IPS-NIHi7 (cell line): ENCODE measurements at regions not wholly inside any gene's neighbourhood (a gene's known extent, or its start where the extent isn't known, plus 50 kb on each side); places are given as distances from the start of the nearest gene placed in this dataset.
A peak's percentile ranks its signal among the peaks of the same experiment; 100 is the strongest.
"Not testable (repeated sequence)": the region's sequence is repeated elsewhere in the genome, so short reads cannot be mapped to it uniquely, and the experiment has no call there.

Source experiments
- DNase-seq: peaks from one replicate; pipeline ENCODE4 v3.0.0; 2012; ENCODE audit warnings: mixed read lengths; ENCODE audit errors: extremely low spot score

GRCh38 chr5:20832204-20833080, 844.4 kb upstream of the CDH18 start:
- DNase-seq: peak; percentile 9

DNA sequence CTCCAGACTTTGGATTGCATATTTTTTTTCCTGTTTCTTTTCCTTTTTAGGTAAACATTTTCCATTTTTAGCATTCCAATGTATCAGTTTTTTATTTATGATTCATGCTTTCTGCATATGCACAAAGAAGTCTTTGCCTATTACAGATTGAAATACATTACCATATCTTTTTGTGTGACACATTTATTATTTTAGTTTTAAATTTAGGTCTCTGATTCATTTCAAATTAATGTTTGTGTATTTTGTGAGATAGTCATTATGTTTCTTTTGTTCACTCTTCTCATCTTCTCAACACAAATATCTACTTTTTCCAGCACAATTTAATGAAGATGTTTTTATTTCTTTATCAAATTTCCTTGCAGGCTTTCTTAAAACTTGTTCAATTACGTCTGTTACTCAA, 838.0 kb upstream of the CDH18 start:
- DNase-seq: not testable (repeated sequence)

DNA sequence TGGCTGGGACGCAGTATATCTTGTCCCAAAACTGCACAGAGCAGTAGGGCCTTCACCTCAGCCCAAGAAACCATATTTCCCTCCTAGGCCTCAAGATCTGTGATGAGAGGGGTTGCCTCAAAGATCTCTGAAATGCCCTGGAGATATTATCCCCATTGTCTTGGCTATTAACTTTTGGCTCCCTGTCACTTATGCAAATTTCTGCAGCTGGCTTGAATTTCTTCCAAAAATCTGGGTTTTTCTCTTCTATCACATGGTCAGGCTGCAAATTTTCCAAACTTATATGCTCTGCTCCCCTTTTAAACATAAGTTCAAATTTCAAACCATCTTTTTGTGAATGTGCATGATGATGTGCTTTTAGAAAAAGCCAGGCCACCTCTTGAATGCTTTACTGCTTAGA, 809.2 kb upstream of the CDH18 start:
- DNase-seq: not testable (repeated sequence)

DNA sequence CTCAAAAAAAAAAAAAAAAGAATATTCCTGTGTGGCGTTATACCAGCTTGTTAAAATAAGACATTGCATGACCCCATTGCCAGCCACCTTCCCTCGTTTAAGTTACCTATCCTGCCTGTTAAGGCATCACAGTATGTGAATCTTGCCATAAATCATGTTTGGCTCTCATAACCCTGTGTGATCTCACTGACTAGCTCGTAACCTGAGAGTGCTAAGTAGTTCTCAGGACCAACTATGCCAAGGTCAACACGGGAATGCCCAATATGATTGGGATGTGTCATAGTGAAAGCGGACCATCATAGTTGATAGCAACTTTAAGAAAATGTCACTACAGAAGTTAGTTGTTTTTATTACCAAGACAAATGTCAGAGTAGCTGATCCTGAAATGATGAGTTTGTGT, 796.8 kb upstream of the CDH18 start:
- DNase-seq: not testable (repeated sequence)

- not testable (repeated sequence) for DNase-seq
Measured at GRCh38 chr5:20783484-20783883, 795.5 kb upstream of the CDH18 start.

DNA sequence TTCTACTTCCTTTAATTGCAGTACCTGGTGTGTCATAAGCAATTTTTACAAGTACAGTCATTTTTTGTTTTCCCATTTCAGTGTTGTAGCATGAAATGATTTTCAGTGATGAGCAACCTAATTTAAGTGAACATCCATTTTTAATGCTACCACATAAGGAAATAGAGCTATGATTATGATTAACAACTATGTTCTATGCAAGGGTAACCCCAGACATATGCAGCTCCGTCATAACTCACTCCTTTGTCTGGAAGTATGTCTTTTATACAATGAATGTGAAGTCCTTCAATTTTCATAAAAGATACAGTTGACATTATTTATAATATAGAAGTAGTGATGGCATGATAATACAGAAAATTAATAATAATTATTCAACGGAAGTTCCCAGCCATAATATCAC, 783.3 kb upstream of the CDH18 start:
- not testable (repeated sequence) for DNase-seq

GRCh38 chr5:20765074-20765473, 777.1 kb upstream of the CDH18 start:
- DNase-seq: not testable (repeated sequence)

DNA sequence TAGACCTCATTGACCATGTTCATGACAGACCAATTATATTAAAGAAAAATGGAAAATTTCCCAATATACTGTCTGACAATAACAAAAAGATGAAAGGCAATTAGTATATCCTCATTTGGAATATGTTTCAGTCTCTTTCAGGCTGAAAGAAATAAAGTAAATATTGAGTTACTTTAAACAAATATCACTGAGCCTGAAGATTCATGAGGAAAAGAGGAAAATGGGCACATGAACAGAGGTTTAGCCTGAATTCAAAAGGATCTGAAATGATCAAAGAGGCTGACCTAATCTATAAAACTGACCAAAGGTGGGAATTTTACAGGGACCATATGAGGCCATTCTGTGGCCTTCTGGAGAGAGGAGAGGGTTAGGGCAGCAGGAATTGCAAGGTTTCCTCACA, 771.5 kb upstream of the CDH18 start:
- DNase-seq: not testable (repeated sequence)

DNA sequence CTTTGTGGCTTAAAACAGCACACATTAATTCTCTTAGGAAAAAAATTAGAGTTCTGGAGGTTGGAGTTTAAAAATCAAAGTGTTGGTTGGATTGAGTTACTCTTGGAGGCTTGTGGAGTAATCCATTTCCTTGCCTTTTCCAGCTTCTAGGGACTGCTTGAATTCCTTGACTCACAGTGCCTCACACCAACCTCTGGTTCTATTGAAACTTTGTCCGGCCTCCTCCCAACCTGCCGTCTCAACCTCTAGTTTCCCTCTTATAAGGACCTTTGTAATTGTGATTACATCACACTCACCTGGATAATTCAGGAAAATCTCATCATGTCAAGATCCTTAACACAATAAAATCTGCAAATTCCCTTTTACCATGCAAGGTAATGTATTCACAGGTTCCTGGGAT, 764.2 kb upstream of the CDH18 start:
- not testable (repeated sequence) for DNase-seq

DNA sequence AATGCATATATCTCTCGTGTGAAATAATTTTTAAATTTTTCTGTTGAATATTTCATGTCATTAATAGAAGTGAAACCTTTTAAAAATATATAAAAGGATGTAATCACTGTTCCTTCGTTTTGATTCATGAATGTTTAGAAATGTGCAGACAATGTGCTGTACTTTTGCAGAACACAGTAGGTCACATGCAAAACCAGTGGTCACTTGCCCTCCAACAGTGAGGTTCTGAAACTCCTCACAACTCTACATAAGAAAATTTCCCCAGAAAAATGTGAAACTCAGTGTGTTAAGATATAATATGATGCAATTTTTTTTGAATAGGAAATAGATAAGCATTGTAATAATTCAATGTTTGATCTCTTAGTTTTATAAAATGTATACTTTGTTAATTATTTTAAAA, 747.7 kb upstream of the CDH18 start:
- DNase-seq: not testable (repeated sequence)

- DNase-seq: not testable (repeated sequence)
Measured at GRCh38 chr5:20732223-20732622, 744.2 kb upstream of the CDH18 start.

GRCh38 chr5:20721286-20721685, 733.3 kb upstream of the CDH18 start:
- DNase-seq: not testable (repeated sequence)

DNA sequence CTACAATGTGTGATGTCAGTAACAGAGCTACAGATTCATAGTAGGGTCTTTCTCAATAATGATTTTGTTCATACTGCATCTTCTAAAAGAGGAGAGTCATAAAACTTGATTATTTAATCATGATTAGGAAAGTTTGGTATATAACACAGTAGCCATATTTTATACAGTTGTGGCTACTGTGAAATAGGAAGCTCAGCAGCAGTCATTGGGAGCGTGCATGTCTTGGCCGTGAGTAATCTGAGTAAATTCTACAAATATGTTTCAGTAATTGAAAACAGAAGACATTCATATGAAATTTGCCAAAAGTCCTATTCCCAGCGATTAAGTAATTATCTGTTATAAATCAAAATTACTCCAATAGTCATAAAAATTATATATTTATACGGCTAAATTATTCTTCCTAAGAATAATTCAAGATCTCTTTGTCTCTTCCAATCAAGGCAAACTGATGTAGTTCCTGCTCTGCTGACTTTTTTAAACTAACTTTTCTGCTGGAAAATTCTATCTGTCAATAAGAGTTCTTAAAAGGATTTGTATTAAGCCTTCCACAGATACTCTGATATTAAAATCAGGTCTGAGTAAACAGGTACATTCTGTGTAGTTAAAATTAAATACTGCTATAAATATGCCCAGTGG, 723.6 kb upstream of the CDH18 start:
- DNase-seq: not testable (repeated sequence)

DNA sequence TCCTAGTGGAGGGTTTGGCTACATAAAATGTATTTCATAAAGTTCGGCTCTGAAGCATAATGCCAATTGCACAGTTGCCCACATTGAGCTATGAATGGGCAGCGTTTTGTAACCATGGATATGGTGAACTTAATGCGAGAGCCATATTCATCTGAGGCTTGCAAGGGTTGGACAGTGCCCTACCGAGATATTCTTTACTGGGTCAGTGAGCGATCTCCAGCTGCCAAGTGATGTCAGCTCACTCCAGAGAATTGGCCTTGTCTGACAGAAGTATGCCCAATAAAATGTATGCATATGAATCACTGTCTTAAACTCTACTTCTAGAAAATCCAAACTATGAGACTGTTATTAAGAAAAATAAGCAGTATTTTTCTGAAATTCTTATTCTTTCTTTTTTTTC, 719.6 kb upstream of the CDH18 start:
- not testable (repeated sequence) for DNase-seq

GRCh38 chr5:20694121-20694520, 706.1 kb upstream of the CDH18 start:
- DNase-seq: no peak

GRCh38 chr5:20692913-20693312, 704.9 kb upstream of the CDH18 start:
- DNase-seq: no peak

GRCh38 chr5:20683241-20683940, 695.4 kb upstream of the CDH18 start:
- DNase-seq: no peak

DNA sequence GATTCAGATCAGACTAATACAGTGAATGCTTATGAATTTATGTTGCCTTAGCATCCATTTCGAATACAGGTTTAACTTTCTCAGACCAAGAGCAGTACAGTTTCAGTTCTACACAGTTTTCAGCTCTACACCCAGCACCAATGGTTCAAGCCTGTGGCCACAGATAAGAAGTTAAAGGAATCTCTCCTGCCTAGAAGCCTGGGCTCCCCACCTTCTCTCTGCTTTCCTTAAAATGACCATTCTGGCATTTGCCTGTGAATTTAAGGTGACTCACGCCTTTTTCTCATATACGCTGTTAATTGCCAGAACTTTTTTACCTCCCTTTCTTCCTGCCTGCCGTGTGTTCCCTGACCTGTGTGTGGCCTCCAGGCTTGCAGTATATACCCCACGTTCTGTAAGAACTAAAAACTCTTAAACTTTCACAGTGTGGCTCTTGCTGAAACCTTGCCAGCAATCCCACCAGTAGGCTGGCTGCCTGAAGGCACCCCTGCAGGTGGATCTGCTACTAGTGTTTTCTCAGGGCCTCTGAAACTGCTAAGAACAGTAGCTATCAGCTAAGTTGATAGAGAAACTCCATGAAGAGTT, 692.8 kb upstream of the CDH18 start:
- DNase-seq: no peak

DNA sequence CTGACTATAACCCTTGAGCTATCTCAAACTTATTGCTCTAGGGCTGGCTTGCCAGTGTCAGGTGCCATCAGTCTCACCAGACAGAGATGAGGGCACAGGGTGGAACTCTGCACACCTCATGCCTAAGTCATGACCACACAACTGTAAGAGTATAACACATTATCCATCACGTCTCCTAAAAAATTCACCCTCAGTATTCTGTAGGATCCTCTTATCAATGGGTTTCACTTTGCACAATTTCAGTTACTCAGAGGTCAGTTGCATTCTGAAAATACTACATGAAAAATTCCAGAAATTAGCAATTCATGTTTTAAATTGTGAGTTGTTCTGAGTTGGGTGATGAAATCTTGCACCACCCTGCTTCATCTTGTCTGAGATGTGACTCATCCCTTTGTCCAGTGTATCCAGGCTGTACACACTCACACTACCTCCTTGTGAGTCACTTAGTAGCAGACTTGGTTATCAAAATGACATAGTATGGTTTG, 690.9 kb upstream of the CDH18 start:
- DNase-seq: no peak

DNA sequence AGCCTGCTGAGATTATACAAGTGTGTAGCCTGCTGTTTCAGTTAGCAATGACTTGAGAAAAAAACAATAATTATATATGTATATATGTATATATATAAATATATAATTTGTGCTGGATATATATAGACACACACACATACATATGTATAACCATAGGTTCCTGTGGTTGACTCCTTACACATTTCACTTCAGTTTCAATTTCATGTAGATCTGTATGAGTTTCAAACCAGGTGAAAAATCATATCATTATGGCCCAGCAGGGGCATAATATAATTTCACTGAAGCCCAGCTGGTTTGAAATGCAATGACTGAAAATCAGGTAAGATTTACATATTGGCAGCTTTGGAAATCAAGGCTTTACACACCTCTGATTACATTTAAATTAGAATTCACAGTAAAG, 690.4 kb upstream of the CDH18 start:
- no peak for DNase-seq

DNA sequence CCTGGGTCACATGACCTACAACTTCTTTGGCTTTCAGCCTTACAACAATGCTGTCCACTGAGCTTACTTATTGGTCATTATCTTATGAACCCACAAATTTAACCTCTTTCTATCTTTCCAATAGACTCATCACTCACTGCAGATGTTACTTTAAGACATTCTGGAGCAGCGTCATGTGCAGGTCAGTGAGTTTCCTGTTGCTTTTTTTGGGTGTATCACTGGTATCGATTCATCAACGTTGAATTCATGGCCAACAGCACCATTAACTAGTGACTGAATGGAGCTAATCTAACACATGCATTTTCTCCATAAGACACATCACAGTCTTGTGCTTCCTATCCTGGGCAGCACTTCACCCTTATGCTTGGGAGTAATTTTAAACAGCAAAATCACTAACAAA, 672.6 kb upstream of the CDH18 start:
- no peak for DNase-seq

DNA sequence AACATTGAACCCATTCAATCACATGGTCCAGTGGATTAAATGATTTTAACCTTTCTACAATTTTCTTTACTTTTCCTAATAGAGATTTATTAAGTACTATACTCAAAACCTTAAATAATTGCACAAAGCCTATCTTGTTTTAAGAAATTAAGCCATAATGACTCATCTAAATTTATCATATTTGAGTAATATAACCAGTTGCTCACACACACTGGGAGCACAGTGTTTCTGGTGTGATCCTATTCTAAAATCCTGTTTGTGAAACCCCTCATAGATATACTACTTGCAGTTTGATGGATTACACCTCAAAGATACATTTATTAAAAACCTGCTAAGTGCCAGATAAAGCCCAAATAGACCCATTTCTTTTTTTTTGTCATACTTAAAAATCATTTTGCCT, 668.3 kb upstream of the CDH18 start:
- DNase-seq: no peak
